HG02938 (cell line): ENCODE measurements at regions not wholly inside any gene's neighbourhood (a gene's known extent, or its start where the extent isn't known, plus 50 kb on each side); places are given as distances from the start of the nearest gene placed in this dataset.
"Not testable (repeated sequence)": the region's sequence is repeated elsewhere in the genome, so short reads cannot be mapped to it uniquely, and the experiment has no call there.

Experiments
- ATAC-seq: cut with Tn5 transposase; IDR thresholded peaks from one replicate; pipeline ENCODE4 v1.9.1; 2021; ENCODE audit warnings: mild to moderate bottlenecking, moderate library complexity; ENCODE audit not compliant: unreplicated experiment

- ATAC-seq: not testable (repeated sequence)
Observed at GRCh38 chr11:38595359-38596016, 1997.5 kb upstream of the RAG2 start.

GRCh38 chr11:38594895-38595294, 1996.9 kb upstream of the RAG2 start:
- ATAC-seq: no peak

- no peak for ATAC-seq
Observed at GRCh38 chr11:38593649-38594048, 1995.6 kb upstream of the RAG2 start.

- no peak for ATAC-seq
Observed at GRCh38 chr11:38582756-38583155, 1984.7 kb upstream of the RAG2 start.

- no peak for ATAC-seq
Observed at GRCh38 chr11:38582151-38582550, 1984.1 kb upstream of the RAG2 start.

GRCh38 chr11:38577769-38578168, 1979.7 kb upstream of the RAG2 start:
- ATAC-seq: no peak

GRCh38 chr11:38562562-38562961, 1964.5 kb upstream of the RAG2 start:
- no peak for ATAC-seq

- ATAC-seq: no peak
Observed at GRCh38 chr11:38553148-38553547, 1955.1 kb upstream of the RAG2 start.

GRCh38 chr11:38547462-38547861, 1949.4 kb upstream of the RAG2 start:
- no peak for ATAC-seq

- ATAC-seq: no peak
Observed at GRCh38 chr11:38543986-38544385, 1946.0 kb upstream of the RAG2 start.

- no peak for ATAC-seq
Observed at GRCh38 chr11:38543311-38543710, 1945.3 kb upstream of the RAG2 start.

- no peak for ATAC-seq
Observed at GRCh38 chr11:38538866-38539680, 1941.0 kb upstream of the RAG2 start.

GRCh38 chr11:38530226-38530625, 1932.2 kb upstream of the RAG2 start:
- no peak for ATAC-seq

GRCh38 chr11:38524945-38525344, 1926.9 kb upstream of the RAG2 start:
- no peak for ATAC-seq

GRCh38 chr11:38517991-38518390, 1920.0 kb upstream of the RAG2 start:
- ATAC-seq: no peak

GRCh38 chr11:38512830-38513229, 1914.8 kb upstream of the RAG2 start:
- not testable (repeated sequence) for ATAC-seq

GRCh38 chr11:38510041-38510440, 1912.0 kb upstream of the RAG2 start:
- no peak for ATAC-seq

- no peak for ATAC-seq
Observed at GRCh38 chr11:38503876-38504275, 1905.8 kb upstream of the RAG2 start.

- no peak for ATAC-seq
Observed at GRCh38 chr11:38498721-38499120, 1900.7 kb upstream of the RAG2 start.

GRCh38 chr11:38491986-38492385, 1894.0 kb upstream of the RAG2 start:
- no peak for ATAC-seq

GRCh38 chr11:38481391-38481790, 1883.4 kb upstream of the RAG2 start:
- ATAC-seq: no peak

GRCh38 chr11:38476808-38477575, 1879.0 kb upstream of the RAG2 start:
- no peak for ATAC-seq
